ENCODE measurements at regions not wholly inside any gene's neighbourhood (a gene's known extent, or its start where the extent isn't known, plus 50 kb on each side); places are given as distances from the start of the nearest gene placed in this dataset.

GRCh38 chr6:130628862-130629261, 198.3 kb upstream of the SMLR1 start:
- no peak for TF ChIP-seq CTCF (IDR thresholded peaks at IDR 0.05)
- TF ChIP-seq EZH2 (IDR thresholded peaks at IDR 0.05): no peak
